Thyroid gland (tissue), 4 donors: ENCODE measurements at regions not wholly inside any gene's neighbourhood (a gene's known extent, or its start where the extent isn't known, plus 50 kb on each side); places are given as distances from the start of the nearest gene placed in this dataset.

Experiments used
- DNase-seq, 2 donors: peaks; one replicate each; pipeline ENCODE4 v3.0.0-alpha.2; 2019
- H3K27ac ChIP-seq, 3 donors: fragments of 200-600 bp; sonication (generic); 1 replicate in 2 of 3; 2 replicates in 1 of 3; pipeline ENCODE4 v1.5.1; 2016 to 2019; ENCODE audit warnings: mild to moderate bottlenecking in 1 of 3, moderate library complexity in 1 of 3
- H3K27me3 ChIP-seq: fragments of 200-600 bp; sonication (generic); one replicate; pipeline ENCODE4 v1.5.1; 2019
- H3K36me3 ChIP-seq, 2 donors: fragments of 200-600 bp; sonication (generic); one replicate each; pipeline ENCODE4 v1.5.1; 2016 to 2019
- H3K4me1 ChIP-seq, 2 donors: fragments of 200-600 bp; sonication (generic); one replicate each; pipeline ENCODE4 v1.5.1; 2017 to 2019
- H3K4me3 ChIP-seq, 3 donors: fragments of 200-600 bp; sonication (generic); replicated peaks in 1 of 3; 1 replicate in 2 of 3; 2 replicates in 1 of 3; pipeline ENCODE4 v1.5.1; 2016; ENCODE audit warnings: mild to moderate bottlenecking in 1 of 3
- H3K9me3 ChIP-seq: fragments of 200-600 bp; sonication (generic); one replicate; pipeline ENCODE4 v1.5.1; 2017
- CTCF ChIP-seq, 6 experiments: fragments of 200-600 bp in 3 of 6; fragments of 450-650 bp in 3 of 6; sonication (generic) in 3 of 6; IDR thresholded peaks; one replicate each; pipeline ENCODE4 v1.5.1; 2016 to 2019; ENCODE audit warnings: antibody characterized with exemption in 6 of 6, mild to moderate bottlenecking in 2 of 6, inconsistent platforms in 1 of 6, moderate library complexity in 1 of 6
- POLR2A ChIP-seq, 2 donors: fragments of 450-650 bp; IDR thresholded peaks; one replicate each; pipeline ENCODE4 v1.6.1; 2017; ENCODE audit warnings: antibody characterized with exemption in 2 of 2, mild to moderate bottlenecking in 2 of 2, moderate library complexity in 1 of 2
- WGBS, 2 donors: methylation state at CpG; one replicate each; pipeline ENCODE4 v1.1.5; 2017; 5-methylcytosine and 5-hydroxymethylcytosine counted together
- intact Hi-C: fragments of 100-400 bp; cut with DNase I; formaldehyde crosslinking; loops from one replicate; pipeline ENCODE4 v1.15.1; 2023

- H3K4me1 ChIP-seq, result no peaks in the 10 kb centered on the region
- no peak overlapping the region for H3K4me3 ChIP-seq
- H3K36me3 ChIP-seq, result no peaks in the 10 kb centered on the region
- intact Hi-C loops, result no loop called here
- no peaks in the 10 kb centered on the region for H3K9me3 ChIP-seq
- 66 to 78% methylated on average over 1 of the region's 1 CpG for WGBS, 2 donors
- TF ChIP-seq CTCF (IDR thresholded peaks at IDR 0.05) (no peak), POLR2A (IDR thresholded peaks at IDR 0.05) (no peak)
- no peak for DNase-seq
- no peak overlapping the region for H3K27ac ChIP-seq
- H3K27me3 ChIP-seq, result no peaks in the 10 kb centered on the region
Measured at GRCh38 chr5:63894690-63895089, 67.6 kb downstream of the HTR1A start.

- TF ChIP-seq CTCF (IDR thresholded peaks at IDR 0.05) (no peak), POLR2A (IDR thresholded peaks at IDR 0.05) (no peak)
- 42 to 43% methylated on average over 1 of the region's 1 CpG for WGBS, 2 donors
Measured at GRCh38 chr5:63878788-63879187, 83.5 kb downstream of the HTR1A start.

GRCh38 chr5:63877961-63878360 is 84.3 kb downstream of the HTR1A start:
- H3K36me3 ChIP-seq, result no peaks in the 10 kb centered on the region
- no peak overlapping the region for H3K27ac ChIP-seq
- TF ChIP-seq CTCF (IDR thresholded peaks at IDR 0.05) (no peak), POLR2A (IDR thresholded peaks at IDR 0.05) (no peak)
- no peaks in the 10 kb centered on the region for H3K4me1 ChIP-seq
- no peak for DNase-seq
- intact Hi-C loops, result no loop called here
- WGBS, 2 donors, result 59 to 73% methylated on average over 2 of the region's 2 CpGs
- H3K4me3 ChIP-seq, result no peak overlapping the region
- no peaks in the 10 kb centered on the region for H3K27me3 ChIP-seq
- no peaks in the 10 kb centered on the region for H3K9me3 ChIP-seq

More at GRCh38 chr5:63878788-63879187, 83.5 kb downstream of the HTR1A start:
- H3K4me1 ChIP-seq, result no peaks in the 10 kb centered on the region
- no peak for DNase-seq
- no peaks in the 10 kb centered on the region for H3K36me3 ChIP-seq
- intact Hi-C loops, result no loop called here
- no peak overlapping the region for H3K4me3 ChIP-seq
- no peak overlapping the region for H3K27ac ChIP-seq
- H3K9me3 ChIP-seq, result no peaks in the 10 kb centered on the region
- H3K27me3 ChIP-seq, result no peaks in the 10 kb centered on the region

- Histone ChIP-seq H3K4me3 (no peak overlapping the region), H3K27me3 (no peaks in the 10 kb centered on the region), H3K27ac (no peak overlapping the region), H3K36me3 (no peaks in the 10 kb centered on the region), H3K4me1 (no peaks in the 10 kb centered on the region), H3K9me3 (no peaks in the 10 kb centered on the region)
- intact Hi-C loops, result no loop called here
- WGBS, 2 donors, result 94 to 96% methylated on average over 1 of the region's 1 CpG
- TF ChIP-seq CTCF (IDR thresholded peaks at IDR 0.05) (no peak), POLR2A (IDR thresholded peaks at IDR 0.05) (no peak)
- DNase-seq, result no peak
Measured at GRCh38 chr5:63860379-63860778, 101.9 kb downstream of the HTR1A start.

- Histone ChIP-seq H3K9me3 (no peaks in the 10 kb centered on the region), H3K4me3 (no peak overlapping the region), H3K27ac (no peak overlapping the region), H3K36me3 (no peaks in the 10 kb centered on the region), H3K27me3 (no peaks in the 10 kb centered on the region), H3K4me1 (no peaks in the 10 kb centered on the region)
- intact Hi-C loops, result no loop called here
- TF ChIP-seq POLR2A (IDR thresholded peaks at IDR 0.05) (no peak), CTCF (IDR thresholded peaks at IDR 0.05) (no peak)
- 28 to 52% methylated on average over 2 of the region's 2 CpGs for WGBS, 2 donors
- no peak for DNase-seq
Measured at GRCh38 chr5:63854076-63854475, 108.2 kb downstream of the HTR1A start.
